Natural killer cell treated with Interleukin-12 subunit alpha and Interleukin-12 subunit beta and Interleukin-15 and Interleukin-18, amount 100 ng/mL, for 72 hours (primary cell): ENCODE measurements at regions not wholly inside any gene's neighbourhood (a gene's known extent, or its start where the extent isn't known, plus 50 kb on each side); places are given as distances from the start of the nearest gene placed in this dataset.

ENCODE experiments used
- ATAC-seq, 2 donors: fragments of 150-1000 bp; cut with Tn5 transposase in 1 of 2; sonication (Bioruptor Pico), chemical (Tn5 transposase) in 1 of 2; 2 replicates each; pipeline ENCODE4 v1.10.0; 2021
- DNase-seq: peaks from one replicate; pipeline ENCODE4 v3.0.0; 2022; ENCODE audit warnings: low spot score
- H3K27ac Mint-ChIP-seq, 2 donors: 1 replicate in 1 of 2; 2 replicates in 1 of 2; pipeline ENCODE4 v1.8.0; 2022; ENCODE audit warnings: mixed read lengths in 2 of 2, mild to moderate bottlenecking in 1 of 2, moderate library complexity in 1 of 2
- H3K27me3 Mint-ChIP-seq, 2 donors: 1 replicate in 1 of 2; 2 replicates in 1 of 2; pipeline ENCODE4 v1.8.0; 2022; ENCODE audit warnings: mixed read lengths in 2 of 2
- H3K36me3 Mint-ChIP-seq: one replicate; pipeline ENCODE4 v1.8.0; 2022; ENCODE audit warnings: mixed read lengths
- H3K4me1 Mint-ChIP-seq, 2 donors: 1 replicate in 1 of 2; 2 replicates in 1 of 2; pipeline ENCODE4 v1.8.0; 2022; ENCODE audit warnings: low read depth in 2 of 2, mixed read lengths in 2 of 2, mild to moderate bottlenecking in 1 of 2
- H3K4me3 Mint-ChIP-seq: one replicate; pipeline ENCODE4 v1.8.0; 2022; ENCODE audit warnings: mixed read lengths
- H3K9me3 Mint-ChIP-seq: 2 replicates; pipeline ENCODE4 v1.8.0; 2022; ENCODE audit warnings: mixed read lengths

DNA sequence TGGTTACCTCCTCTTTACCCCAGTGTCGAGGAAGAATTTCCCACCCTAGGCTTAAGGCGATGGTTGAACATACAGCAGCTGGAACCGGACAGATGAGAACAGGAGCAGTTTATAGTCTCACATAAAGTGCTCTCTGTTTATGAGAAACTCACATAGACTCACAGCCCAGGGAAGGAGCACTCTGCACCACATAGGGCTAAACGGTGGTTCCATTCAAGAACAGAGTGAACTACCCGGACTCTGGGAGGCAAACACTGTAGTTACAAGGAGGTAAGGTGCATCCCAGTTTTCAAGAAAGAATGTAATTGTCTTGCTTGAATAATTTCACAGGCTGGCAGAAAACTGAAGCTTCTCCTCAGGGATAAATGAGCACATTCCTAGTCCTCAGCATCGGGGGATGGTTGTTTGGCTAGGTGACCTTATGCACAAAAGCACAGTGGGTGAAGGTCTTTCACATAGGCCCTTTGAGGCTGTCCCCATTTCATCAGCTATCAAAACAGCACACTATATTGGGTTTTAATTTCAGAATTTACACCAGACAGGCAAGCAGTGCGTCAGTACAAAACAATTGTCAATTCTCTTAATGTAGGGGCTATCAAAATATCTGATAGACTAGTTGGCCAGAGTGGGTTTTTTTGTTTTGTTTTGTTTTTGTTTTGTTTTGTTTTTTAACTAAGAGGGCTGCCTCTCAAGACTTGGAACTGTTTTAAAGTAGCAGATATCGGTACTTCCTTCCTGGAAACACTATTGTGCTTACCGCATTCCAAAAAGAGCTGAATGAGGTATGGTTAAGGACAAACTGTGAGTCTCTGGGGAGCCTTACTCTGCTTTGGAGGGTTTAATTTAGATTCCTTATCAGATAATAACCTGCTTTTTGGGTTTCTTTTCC, 918.1 kb upstream of the CDH8 start:
- ATAC-seq (no peak), DNase-seq (no peak)
- Mint-ChIP-seq H3K27me3 (no peaks in the 10 kb centered on the region), H3K9me3 (peaks cover 16% of the 10 kb centered on the region), H3K4me3 (no peak overlapping the region), H3K27ac (no peak overlapping the region), H3K4me1 (no peaks in the 10 kb centered on the region), H3K36me3 (no peaks in the 10 kb centered on the region)

DNA sequence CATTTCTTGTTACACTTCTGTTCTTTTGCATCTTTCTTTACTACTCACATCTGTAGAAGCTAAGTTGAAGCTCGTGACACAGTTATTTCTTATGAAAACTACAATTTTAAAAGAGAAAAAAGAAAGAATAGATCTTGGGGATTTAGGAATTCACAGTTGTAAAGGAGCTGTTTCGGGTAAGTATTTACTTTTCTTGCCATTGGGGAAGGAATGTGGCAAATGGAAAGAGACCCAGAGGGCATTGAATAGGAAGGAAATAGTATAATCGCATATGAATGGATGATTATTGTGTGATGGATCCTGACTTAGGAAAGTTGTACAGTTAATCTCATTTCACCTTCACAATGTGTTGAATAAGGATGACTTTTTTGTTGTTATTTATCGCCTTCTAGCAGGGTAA, 914.1 kb upstream of the CDH8 start:
- Mint-ChIP-seq H3K27ac (no peak overlapping the region), H3K36me3 (peaks cover 5% of the 10 kb centered on the region), H3K4me3 (no peak overlapping the region), H3K9me3 (peaks cover 20% of the 10 kb centered on the region), H3K4me1 (no peaks in the 10 kb centered on the region), H3K27me3 (no peaks in the 10 kb centered on the region)
- ATAC-seq = no peak
- no peak for DNase-seq

DNA sequence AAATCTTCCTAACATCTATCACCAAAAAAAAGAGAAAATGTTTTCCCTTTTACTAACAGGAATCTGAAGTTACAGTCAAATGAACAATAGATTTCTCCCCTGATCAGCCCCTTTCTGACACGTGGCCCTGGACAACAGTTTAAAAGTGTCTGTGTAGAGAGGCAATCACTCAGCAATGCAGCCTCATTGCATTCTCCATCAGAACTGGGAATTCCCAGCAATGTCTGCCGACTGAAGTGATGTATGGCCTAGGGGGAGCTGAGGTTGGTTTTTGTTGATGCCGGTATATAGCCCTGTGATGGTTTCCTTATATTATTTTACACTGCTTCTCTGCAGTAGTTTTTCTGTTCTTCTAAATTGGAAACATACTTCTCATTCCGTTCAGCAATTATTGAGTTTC, 904.3 kb upstream of the CDH8 start:
- ATAC-seq (no peak), DNase-seq (no peak)
- Mint-ChIP-seq H3K27me3 (no peaks in the 10 kb centered on the region), H3K36me3 (peaks cover 5% of the 10 kb centered on the region), H3K9me3 (peaks cover 10% of the 10 kb centered on the region), H3K4me1 (no peaks in the 10 kb centered on the region), H3K27ac (no peak overlapping the region), H3K4me3 (no peak overlapping the region)

DNA sequence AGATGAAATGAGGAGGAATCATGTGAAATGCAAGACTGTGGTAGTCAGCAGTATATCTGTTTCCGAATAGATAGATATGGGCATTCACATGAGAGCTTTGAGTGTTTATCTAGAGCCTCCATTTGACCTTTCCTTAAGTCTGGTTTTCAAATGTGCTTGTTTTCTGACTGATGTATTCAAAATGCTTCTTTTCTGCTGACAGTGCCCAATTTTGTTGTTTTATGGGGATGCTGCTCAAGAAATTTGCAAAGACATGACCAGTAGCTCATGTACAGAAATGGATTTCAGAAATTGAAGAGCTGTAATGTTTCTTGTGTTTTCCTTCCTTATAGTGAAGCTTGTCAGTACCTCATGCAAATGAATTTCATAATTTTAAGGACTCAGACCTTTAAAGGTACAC, 903.4 kb upstream of the CDH8 start:
- ATAC-seq (no peak), DNase-seq (no peak)
- Mint-ChIP-seq H3K36me3 (peaks cover 5% of the 10 kb centered on the region), H3K4me3 (no peak overlapping the region), H3K27me3 (no peaks in the 10 kb centered on the region), H3K4me1 (no peaks in the 10 kb centered on the region), H3K9me3 (peaks cover 10% of the 10 kb centered on the region), H3K27ac (no peak overlapping the region)

DNA sequence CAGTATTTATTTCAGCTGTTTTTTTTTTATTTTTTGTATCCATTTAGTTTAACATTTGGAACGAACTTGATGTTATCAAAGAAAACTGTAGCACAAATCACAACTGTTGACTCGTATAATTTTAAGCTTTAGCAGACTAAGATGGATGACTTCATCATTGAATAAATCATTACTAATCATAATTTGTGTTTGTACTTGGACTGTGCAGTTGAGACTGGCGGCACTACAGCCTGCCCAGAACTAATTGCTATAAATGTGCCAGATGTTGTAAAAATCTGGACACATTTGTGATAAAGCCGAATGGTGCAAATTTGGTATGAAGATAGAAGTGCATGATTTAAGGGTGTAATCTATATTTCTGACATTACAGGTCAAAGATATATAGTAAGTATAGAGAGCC, 897.7 kb upstream of the CDH8 start:
- Mint-ChIP-seq H3K4me1 (no peaks in the 10 kb centered on the region), H3K27me3 (no peaks in the 10 kb centered on the region), H3K9me3 (peaks cover 10% of the 10 kb centered on the region), H3K36me3 (peaks cover 10% of the 10 kb centered on the region), H3K27ac (no peak overlapping the region), H3K4me3 (no peak overlapping the region)
- ATAC-seq (no peak), DNase-seq (no peak)

DNA sequence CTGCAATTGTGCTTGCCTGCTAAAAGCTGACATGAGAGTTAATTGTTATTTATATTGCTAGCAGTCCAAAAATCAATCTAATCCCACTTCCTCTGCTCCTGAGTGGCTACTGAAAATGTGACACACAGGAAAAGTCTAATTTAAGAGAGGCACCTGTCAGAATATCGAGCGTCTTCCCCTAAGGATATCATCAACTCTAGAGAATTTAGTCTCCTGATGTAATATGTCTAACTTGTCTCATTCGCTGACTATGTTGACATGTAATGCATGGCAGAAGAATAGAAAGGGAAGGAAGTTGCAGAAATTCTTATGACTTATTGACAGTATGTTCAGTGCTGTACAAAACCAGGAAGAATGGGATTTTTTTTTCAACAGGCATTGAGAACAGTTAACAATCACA, 893.4 kb upstream of the CDH8 start:
- no peaks in the 10 kb centered on the region for H3K4me1 Mint-ChIP-seq
- DNase-seq = no peak
- H3K9me3 Mint-ChIP-seq = peaks cover 11% of the 10 kb centered on the region
- peaks cover 6% of the 10 kb centered on the region for H3K36me3 Mint-ChIP-seq
- H3K27ac Mint-ChIP-seq = no peak overlapping the region
- H3K4me3 Mint-ChIP-seq = no peak overlapping the region
- H3K27me3 Mint-ChIP-seq = no peaks in the 10 kb centered on the region
- no peak for ATAC-seq

DNA sequence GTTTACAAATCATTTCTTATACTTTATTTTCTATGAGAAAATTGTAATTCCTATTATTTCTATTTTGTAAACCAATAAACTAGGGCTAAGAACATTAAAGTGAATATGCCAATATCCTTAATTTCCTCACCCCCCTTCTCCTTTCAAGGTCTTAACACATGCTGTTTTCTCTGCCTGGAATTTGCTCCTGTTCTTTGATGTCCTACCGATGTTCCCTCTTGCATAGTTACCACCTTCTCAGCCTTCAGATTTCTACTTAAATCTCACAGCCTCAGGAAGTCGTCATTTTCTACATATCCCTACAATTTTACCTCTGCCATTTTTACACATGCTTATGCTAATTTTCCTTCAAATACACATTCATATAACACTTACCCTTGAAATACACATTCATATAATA, 890.9 kb upstream of the CDH8 start:
- peaks cover 20% of the 10 kb centered on the region for H3K9me3 Mint-ChIP-seq
- H3K27me3 Mint-ChIP-seq = no peaks in the 10 kb centered on the region
- ATAC-seq = no peak

DNA sequence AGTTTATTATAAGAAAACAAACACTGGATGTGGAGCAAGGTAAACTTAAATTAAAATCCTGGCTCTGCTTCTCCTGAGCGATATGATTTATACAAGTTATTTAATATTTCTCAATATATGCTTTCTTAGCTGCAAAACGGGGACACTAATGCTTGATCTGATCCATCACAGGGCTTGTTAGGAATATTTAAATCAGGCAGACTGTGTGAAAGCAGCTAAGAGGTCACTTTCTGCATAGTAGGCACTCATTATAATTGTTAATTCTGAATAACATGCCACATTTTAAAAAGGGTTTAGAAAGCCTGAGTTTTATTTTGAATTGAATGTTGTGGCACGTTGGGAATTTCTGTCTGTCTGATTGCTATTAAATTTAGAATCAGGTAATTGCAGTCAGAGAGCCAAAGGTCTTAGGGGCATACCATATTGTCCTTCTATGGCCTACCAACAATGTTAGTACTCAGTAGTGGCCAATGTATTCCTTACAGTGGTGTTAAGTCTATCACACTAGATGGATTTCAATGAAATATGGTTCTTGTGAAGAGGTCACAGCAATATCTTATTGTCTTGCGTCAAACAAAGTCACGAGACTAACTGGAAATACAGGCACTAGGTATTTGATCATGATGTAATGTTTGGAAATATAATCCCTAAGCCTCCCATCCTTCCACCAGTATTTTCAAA, 890.0 kb upstream of the CDH8 start:
- ATAC-seq (no peak), DNase-seq (no peak)
- H3K4me3 Mint-ChIP-seq = no peak overlapping the region
- H3K27ac Mint-ChIP-seq = no peak overlapping the region
- peaks cover 6% of the 10 kb centered on the region for H3K36me3 Mint-ChIP-seq
- no peaks in the 10 kb centered on the region for H3K27me3 Mint-ChIP-seq
- H3K4me1 Mint-ChIP-seq = no peaks in the 10 kb centered on the region
- peaks cover 17% of the 10 kb centered on the region for H3K9me3 Mint-ChIP-seq

More for the DNA sequence above, 890.9 kb upstream of the CDH8 start:
- Mint-ChIP-seq H3K4me1 (no peaks in the 10 kb centered on the region), H3K36me3 (peaks cover 6% of the 10 kb centered on the region), H3K27ac (no peak overlapping the region), H3K4me3 (no peak overlapping the region)
- no peak for DNase-seq

DNA sequence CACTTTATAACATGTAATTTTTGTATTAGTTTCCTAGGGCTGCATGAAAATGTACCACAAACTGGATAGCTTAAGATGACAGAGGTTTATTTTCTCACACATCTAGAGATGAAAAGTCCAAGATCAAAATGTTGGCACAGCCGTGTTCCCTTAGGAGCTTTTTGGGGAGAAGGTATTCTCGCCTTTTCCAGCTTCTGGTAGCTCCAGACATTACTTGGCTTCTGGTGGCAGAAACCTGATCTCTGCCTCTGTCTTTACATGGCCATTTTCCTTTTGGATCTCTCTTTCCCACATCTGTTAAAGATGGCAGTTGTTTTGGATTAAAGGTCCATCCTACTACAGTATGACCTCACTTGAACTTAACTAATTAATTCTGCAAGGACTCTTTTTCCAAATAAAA, 885.7 kb upstream of the CDH8 start:
- no peaks in the 10 kb centered on the region for H3K4me1 Mint-ChIP-seq
- no peak overlapping the region for H3K4me3 Mint-ChIP-seq
- H3K27ac Mint-ChIP-seq = no peak overlapping the region
- ATAC-seq = no peak
- H3K27me3 Mint-ChIP-seq = no peaks in the 10 kb centered on the region
- H3K9me3 Mint-ChIP-seq = peaks cover 23% of the 10 kb centered on the region
- DNase-seq = no peak
- H3K36me3 Mint-ChIP-seq = no peaks in the 10 kb centered on the region

DNA sequence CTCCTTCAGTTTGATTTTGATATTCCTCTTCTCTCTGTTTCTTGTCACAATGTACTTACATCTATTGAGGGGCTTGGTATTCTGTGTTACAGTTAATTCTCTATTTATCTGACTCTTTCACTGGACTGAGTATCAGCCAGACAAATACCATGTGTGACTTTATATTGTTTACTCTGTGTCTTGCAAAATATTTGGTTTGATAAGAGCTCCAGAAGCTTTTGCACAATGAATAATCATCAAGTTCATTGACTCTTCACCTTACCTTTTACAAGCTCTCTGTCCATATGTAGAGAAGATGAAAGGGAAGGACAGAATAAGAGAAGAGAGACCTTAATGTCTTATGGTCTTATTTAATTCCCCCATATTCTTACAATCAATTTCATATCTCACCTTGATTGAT, 877.7 kb upstream of the CDH8 start:
- no peak overlapping the region for H3K27ac Mint-ChIP-seq
- ATAC-seq = no peak
- peaks cover 13% of the 10 kb centered on the region for H3K9me3 Mint-ChIP-seq
- no peaks in the 10 kb centered on the region for H3K4me1 Mint-ChIP-seq
- H3K27me3 Mint-ChIP-seq = no peaks in the 10 kb centered on the region
- no peak for DNase-seq
- H3K36me3 Mint-ChIP-seq = no peaks in the 10 kb centered on the region
- H3K4me3 Mint-ChIP-seq = no peak overlapping the region

DNA sequence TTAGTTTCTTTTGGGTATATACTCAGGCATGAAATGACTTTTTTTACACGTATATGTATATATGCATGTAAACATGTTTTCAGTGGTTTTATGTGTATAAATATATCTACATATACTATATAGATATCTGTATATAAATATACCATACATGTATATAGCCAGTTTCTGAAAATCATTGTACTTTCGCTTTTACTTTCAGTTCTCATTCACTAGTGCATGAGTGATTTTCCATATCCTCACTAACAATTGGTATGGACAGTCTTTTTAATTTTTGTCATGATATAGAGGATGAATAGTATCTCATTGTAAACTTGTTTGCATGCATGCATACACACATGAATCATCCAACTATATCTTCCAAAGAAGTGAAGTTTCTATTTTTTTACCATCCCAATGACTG, 877.1 kb upstream of the CDH8 start:
- Mint-ChIP-seq H3K4me1 (no peaks in the 10 kb centered on the region), H3K27me3 (no peaks in the 10 kb centered on the region), H3K9me3 (peaks cover 10% of the 10 kb centered on the region), H3K36me3 (no peaks in the 10 kb centered on the region), H3K27ac (no peak overlapping the region), H3K4me3 (no peak overlapping the region)
- ATAC-seq = no peak
- DNase-seq = no peak

DNA sequence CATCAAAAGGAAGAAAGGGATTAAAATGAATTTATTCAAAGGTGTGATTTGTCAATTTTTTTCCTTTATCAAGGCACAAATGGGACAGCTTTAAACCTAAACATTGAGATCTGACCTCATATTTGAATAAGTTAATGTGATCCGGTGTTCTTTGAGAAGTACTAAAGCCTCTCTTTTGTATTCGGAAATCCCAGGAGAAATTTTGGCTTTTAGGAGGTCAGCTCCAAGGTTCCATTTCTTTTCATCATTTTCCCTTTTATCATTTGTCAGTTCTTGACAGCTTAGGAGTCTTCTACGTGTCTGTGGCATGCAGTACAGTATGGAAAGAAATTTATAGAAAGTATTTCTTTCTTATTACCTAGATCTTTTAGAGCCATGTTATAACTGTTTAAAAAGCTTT, 873.4 kb upstream of the CDH8 start:
- ATAC-seq (no peak), DNase-seq (no peak)
- Mint-ChIP-seq H3K4me3 (no peak overlapping the region), H3K9me3 (peaks cover 15% of the 10 kb centered on the region), H3K4me1 (no peaks in the 10 kb centered on the region), H3K27me3 (no peaks in the 10 kb centered on the region), H3K36me3 (no peaks in the 10 kb centered on the region), H3K27ac (no peak overlapping the region)

DNA sequence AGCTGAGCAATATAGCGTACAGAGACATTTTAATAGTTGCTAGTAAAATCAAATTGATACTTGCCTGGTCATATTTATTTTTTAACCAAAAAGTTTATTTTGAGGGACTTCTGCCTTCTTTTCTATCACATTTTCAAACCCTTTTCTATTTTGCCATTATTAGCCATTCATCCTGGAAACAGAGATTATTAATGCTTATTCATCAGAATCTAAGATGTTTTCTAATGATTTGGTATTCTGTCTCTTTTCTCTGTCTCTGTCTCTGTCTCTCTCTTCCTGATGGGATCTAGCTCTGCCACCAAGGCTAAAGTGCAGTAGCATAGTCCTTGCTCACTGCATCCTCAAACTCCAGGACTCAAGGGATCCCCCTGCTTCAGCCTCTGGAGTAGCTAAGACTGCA, 871.3 kb upstream of the CDH8 start:
- no peak for DNase-seq
- H3K9me3 Mint-ChIP-seq = peaks cover 16% of the 10 kb centered on the region
- H3K27me3 Mint-ChIP-seq = no peaks in the 10 kb centered on the region
- peaks cover 0 to 3% of the 10 kb centered on the region in 2 donors for H3K4me1 Mint-ChIP-seq
- no peak overlapping the region for H3K4me3 Mint-ChIP-seq
- ATAC-seq = no peak
- no peak overlapping the region for H3K27ac Mint-ChIP-seq
- peaks cover 6% of the 10 kb centered on the region for H3K36me3 Mint-ChIP-seq

DNA sequence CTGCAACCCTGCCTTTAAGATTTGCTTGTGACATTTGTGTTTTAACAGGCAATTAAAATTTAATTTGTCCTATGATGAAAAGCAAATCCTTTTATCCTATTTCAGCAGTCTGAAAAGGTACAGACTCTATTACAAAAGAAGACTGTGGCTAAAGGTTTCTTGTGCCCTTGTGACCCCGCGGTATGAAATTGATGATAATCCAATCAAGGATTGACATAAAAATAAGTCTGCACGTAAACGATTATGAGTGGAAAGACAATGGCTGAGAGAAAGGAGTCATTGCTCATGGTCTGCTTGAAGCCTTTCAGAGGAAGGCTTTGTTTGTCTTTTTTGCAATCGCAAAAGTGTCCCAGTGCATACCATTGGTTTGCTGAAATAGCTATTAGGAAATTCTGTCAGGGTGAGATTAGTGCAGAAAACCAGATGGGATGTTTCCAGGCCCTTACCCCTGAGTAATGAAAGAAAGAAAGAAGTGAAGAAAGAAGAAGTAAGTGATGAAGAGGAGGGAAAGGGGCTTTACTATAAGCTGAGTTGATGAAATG, 867.8 kb upstream of the CDH8 start:
- Mint-ChIP-seq H3K4me1 (peaks cover 0 to 3% of the 10 kb centered on the region in 2 donors), H3K27me3 (no peaks in the 10 kb centered on the region), H3K4me3 (no peak overlapping the region), H3K27ac (no peak overlapping the region), H3K9me3 (peaks cover 13% of the 10 kb centered on the region), H3K36me3 (peaks cover 6% of the 10 kb centered on the region)
- no peak for DNase-seq
- ATAC-seq = no peak
